GM19351 (cell line): ENCODE measurements at regions not wholly inside any gene's neighbourhood (a gene's known extent, or its start where the extent isn't known, plus 50 kb on each side); places are given as distances from the start of the nearest gene placed in this dataset.
A peak's percentile ranks its signal among the peaks of the same experiment; 100 is the strongest.
"Not testable (repeated sequence)": the region's sequence is repeated elsewhere in the genome, so short reads cannot be mapped to it uniquely, and the experiment has no call there.

Experiments used
- ATAC-seq: cut with Tn5 transposase; IDR thresholded peaks from one replicate; pipeline ENCODE4 v1.9.1; 2021; ENCODE audit warnings: mild to moderate bottlenecking, moderate library complexity; ENCODE audit not compliant: unreplicated experiment

DNA sequence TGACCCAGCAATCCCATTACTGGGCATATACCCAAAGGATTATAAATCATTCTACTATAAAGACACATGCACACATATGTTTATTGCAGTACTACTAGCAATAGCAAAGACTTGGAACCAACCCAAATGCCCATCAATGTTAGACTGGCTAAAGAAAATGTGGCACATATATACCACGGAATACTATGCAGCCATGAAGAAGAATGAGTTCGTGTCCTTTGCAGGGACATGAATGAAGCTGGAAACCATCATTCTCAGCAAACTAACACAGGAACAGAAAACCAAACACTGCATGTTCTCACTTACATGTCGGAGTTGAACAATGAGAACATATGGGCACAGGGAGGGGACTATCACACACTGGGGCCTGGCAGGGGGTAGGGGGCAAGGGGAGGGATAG, 183.0 kb downstream of the HACE1 start:
- not testable (repeated sequence) for ATAC-seq

DNA sequence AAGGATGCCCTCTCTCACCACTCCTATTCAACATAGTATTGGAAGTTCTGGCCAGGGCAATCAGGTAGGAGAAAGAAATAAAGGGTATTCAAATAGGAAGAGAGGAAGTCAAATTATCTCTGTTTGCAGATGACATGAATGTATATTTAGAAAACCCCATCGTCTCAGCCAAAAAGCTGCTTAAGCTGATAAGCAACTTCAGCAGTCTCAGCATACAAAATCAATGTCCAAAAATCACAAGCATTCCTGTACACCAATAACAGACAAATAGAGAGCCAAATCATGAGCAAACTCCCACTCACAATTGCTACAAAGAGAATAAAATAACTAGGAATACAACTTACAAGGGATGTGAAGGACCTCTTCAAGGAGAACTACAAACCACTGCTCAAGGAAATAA, 184.6 kb downstream of the HACE1 start:
- not testable (repeated sequence) for ATAC-seq

DNA sequence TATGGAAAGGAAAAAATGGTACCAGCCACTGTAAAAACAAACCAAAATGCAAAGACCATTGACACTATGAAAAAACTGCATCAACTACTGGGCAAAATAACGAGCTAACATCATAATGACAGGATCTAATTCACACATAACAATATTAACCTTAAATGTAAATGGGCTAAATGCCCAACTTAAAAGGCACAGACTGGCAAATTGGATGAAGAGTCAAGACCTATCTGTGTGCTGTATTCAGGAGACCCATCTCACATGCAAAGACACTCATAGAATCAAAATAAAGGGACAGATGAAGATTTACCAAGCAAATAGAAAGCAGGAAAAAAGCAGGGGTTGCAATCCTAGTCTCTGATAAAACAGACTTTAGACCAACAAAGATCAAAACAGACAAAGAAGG, 186.6 kb downstream of the HACE1 start:
- ATAC-seq, result not testable (repeated sequence)

DNA sequence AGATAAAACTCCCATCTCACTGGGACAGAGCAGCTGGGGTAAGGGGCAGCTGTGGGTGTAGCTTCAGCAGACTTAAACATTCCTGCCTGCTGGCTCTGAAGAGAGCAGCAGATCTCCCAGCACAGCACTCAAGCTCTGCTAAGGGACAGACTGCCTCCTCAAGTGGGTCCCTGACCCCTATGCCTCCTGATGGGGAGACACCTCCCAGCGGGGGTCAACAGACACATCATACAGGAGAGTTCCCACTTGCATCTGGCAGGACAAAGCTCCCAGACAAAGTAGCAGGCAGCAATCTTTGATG, 188.2 kb downstream of the HACE1 start:
- ATAC-seq, result not testable (repeated sequence)

- ATAC-seq, result not testable (repeated sequence)
These were observed 188.7 kb downstream of the HACE1 start for GRCh38 chr6:104670834-104671590.

DNA sequence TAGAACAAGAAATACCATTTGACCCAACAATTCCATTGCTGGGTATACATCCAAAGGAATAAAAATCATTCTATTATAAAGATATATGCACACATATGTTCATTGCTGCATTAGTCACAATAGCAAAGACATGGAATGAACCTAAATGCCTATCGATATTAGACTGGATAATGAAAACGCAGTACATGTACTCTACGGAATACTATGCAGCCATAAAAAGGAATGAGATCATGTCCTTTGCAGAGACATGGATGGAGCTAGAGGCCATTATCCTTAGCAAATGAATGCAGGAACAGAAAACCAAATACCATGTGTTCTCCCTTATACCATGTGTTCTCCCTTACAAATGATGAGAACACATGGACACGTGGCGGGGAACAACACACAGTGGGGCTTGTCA, 190.2 kb downstream of the HACE1 start:
- no peak for ATAC-seq

- ATAC-seq, result no peak
These were observed 203.5 kb downstream of the HACE1 start for GRCh38 chr6:104656235-104656634.

- ATAC-seq, result no peak
These were observed 205.9 kb downstream of the HACE1 start for GRCh38 chr6:104653781-104654180.

DNA sequence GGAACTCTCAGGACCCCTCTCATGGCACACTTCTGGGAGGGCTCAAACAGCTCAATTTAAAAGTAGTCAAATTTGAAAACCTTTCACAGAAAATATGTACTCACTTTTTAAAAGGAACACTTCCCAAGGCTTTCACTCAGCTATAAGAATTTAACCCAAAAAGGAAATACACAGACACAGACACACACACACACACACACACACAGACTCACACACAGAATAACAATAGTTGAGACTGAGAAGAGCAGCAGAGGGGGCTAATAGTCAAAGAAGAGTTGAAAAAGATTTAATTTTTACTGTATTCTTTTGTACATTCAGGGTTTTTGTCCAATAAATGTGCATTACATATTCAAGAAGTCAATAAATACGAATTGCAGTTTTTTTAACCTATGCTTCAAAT, 211.4 kb downstream of the HACE1 start:
- no peak for ATAC-seq

DNA sequence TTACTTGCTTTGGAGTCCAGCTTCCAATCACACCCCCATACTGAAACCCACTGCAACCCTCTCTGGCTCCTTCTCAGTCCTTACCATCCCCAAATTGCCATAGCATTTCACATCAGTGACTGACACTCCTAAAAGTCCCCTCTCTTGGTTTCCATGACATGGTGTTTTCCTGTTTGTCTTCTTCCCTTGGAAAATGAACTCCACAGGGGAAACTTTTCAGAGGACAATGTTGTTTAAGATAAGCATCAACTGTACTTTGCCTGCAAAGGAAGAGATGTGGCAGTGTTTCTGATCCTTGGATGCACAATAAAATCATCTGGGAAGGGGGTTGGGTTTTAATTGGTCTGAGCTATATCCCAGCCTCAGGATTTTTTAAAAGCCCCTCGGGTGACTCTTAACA, 214.9 kb downstream of the HACE1 start:
- ATAC-seq, result no peak

DNA sequence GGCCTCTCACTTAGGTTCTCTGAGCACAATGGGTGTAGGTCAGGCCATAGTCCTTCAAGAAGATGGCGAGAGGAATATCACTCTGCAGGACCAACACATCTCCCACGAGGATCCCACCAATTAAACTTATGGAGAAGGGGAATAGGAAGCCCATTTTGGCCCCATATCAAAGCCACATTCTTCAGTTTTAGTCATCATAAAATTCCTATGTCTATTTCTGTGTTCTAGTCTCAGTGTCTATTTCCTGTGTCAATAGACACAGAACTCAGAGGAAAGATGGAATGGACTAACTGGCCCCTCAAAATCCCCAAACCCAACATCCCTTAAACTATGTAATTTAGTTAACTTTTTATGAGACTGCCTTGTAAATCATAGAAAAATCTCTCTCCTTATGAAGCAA, 216.8 kb downstream of the HACE1 start:
- ATAC-seq, result no peak

GRCh38 chr6:104640761-104641160, 219.0 kb downstream of the HACE1 start:
- no peak for ATAC-seq

- ATAC-seq, result no peak
These were observed 219.5 kb downstream of the HACE1 start for GRCh38 chr6:104640150-104640700.

DNA sequence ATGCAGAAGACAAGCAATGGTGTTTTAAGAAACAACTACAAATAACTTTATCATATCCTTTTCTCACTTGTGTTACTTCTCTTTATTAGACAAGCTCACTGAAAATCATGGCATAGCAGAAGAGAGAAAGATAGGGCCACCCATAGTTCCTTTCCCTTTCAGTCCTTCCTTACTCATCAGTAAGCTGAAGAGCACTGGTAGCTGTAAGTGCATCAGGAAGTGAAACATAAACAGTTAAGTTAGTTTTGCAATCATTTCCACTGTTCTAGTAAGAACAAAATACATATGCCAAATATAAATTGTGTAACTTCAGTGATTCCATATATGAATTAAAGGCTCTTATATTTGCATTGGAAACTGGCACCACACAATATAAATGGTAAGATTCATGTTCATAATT, 220.1 kb downstream of the HACE1 start:
- peak; percentile 96 for ATAC-seq

- no peak for ATAC-seq
These were observed 220.9 kb downstream of the HACE1 start for GRCh38 chr6:104638841-104639290.

DNA sequence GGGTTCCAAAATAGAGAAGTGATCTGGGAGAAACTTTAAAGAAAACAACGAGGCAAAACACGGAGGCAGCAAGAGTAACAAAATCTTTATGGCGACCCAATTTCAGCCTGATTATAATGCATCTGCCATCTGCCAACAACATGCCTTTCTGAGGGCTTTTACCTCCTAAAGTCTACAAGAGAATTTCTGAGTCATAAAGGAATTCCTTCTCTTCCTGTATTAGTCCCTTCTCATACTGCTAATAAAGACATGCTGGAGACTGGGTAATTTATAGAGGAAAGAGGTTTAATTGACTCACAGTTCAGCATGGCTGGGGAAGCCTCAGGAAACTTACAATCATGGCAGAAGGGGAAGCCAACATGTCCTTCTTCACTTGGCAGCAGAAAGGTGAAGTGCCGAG, 226.6 kb downstream of the HACE1 start:
- no peak for ATAC-seq

DNA sequence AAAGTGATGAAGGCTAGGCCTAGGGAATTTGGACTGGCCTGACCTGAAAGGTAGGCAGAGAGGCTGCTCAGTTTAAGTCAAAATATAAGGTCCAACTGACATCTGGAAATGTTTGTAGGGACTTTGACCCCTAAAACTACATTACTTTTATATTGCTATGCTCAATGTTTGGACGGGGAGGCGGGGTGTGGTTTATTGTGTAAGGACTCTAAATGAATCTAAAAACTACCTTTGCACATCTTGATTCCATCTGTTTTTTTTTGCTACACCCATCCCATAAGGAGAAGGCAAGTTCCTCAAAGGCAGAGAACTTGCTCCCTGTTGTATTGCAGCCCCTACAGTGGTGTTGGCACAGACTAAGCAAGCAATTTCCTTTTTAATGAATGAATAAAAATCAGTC, 227.1 kb downstream of the HACE1 start:
- ATAC-seq, result no peak

DNA sequence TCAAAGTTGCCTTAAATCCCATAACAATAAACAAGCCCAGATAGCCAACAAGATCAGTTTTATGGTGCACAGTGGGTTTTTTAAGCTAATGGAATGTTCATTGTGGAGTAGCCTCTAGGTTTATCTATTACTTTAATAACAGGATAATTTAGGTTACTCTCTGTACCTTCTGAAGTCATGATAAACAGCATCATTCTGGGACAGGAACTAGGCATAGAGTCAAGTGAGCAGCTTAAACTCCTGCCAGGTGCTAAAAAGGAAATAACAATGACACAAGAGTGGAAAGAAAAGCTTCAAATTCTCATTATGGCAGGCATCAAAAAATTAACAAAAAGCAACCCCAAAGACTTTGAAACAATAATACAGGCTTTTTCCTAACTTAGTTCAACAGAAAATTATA, 228.8 kb downstream of the HACE1 start:
- ATAC-seq, result no peak

- ATAC-seq, result no peak
These were observed 229.2 kb downstream of the HACE1 start for GRCh38 chr6:104630522-104630921.

GRCh38 chr6:104629826-104630225, 229.9 kb downstream of the HACE1 start:
- ATAC-seq, result no peak

- ATAC-seq, result no peak
These were observed 234.2 kb downstream of the HACE1 start for GRCh38 chr6:104625536-104625935.

- ATAC-seq, result peak; percentile 58
These were observed 236.5 kb downstream of the HACE1 start for GRCh38 chr6:104623052-104623690.
